ENCODE measurements at regions not wholly inside any gene's neighbourhood (a gene's known extent, or its start where the extent isn't known, plus 50 kb on each side); places are given as distances from the start of the nearest gene placed in this dataset.

GRCh38 chr2:116098049-116098448, 1655.6 kb downstream of the DPP10 start:
- no peaks in the 10 kb centered on the region for H3K27me3 ChIP-seq
- no peaks in the 10 kb centered on the region for H3K4me1 ChIP-seq
- H3K36me3 ChIP-seq = no peaks in the 10 kb centered on the region
- H3K27ac ChIP-seq = no peak overlapping the region
- intact Hi-C loops (cut with DNase I; ENCODE audit: low total_unique reads) = no loop called here
- no peak for TF ChIP-seq POLR2AphosphoS5 (IDR thresholded peaks at IDR 0.05)
- no peak for TF ChIP-seq CTCF (IDR thresholded peaks at IDR 0.05)
- no peak for TF ChIP-seq POLR2A (IDR thresholded peaks at IDR 0.05)
- no peaks in the 10 kb centered on the region for H3K9me3 ChIP-seq
- DNase-seq (ENCODE audit: low spot score in 2 of 2) = no peak
- no peak overlapping the region for H3K4me3 ChIP-seq

- no peaks in the 10 kb centered on the region for H3K4me1 ChIP-seq
- H3K27ac ChIP-seq = no peak overlapping the region
- TF ChIP-seq POLR2AphosphoS5 (IDR thresholded peaks at IDR 0.05) (no peak), CTCF (IDR thresholded peaks at IDR 0.05) (no peak), POLR2A (IDR thresholded peaks at IDR 0.05) (no peak)
- no peaks in the 10 kb centered on the region for H3K36me3 ChIP-seq
- H3K9me3 ChIP-seq = no peaks in the 10 kb centered on the region
- intact Hi-C loops (cut with DNase I; ENCODE audit: low total_unique reads) = no loop called here
- no peak for DNase-seq (ENCODE audit: low spot score in 2 of 2)
- H3K4me3 ChIP-seq = no peak overlapping the region
- H3K27me3 ChIP-seq = no peaks in the 10 kb centered on the region
Measured at GRCh38 chr2:116109471-116109870, 1667.0 kb downstream of the DPP10 start.

- Histone ChIP-seq H3K27me3 (no peaks in the 10 kb centered on the region), H3K4me1 (no peaks in the 10 kb centered on the region), H3K36me3 (no peaks in the 10 kb centered on the region), H3K4me3 (no peak overlapping the region), H3K27ac (no peak overlapping the region), H3K9me3 (no peaks in the 10 kb centered on the region)
- DNase-seq (ENCODE audit: low spot score in 2 of 2) = no peak
- intact Hi-C loops (cut with DNase I; ENCODE audit: low total_unique reads) = no loop called here
- TF ChIP-seq POLR2AphosphoS5 (IDR thresholded peaks at IDR 0.05) (no peak), POLR2A (IDR thresholded peaks at IDR 0.05) (no peak), CTCF (IDR thresholded peaks at IDR 0.05) (no peak)
Measured at GRCh38 chr2:116117845-116118244, 1675.4 kb downstream of the DPP10 start.

- Histone ChIP-seq H3K4me1 (no peaks in the 10 kb centered on the region), H3K4me3 (no peak overlapping the region), H3K9me3 (no peaks in the 10 kb centered on the region), H3K36me3 (no peaks in the 10 kb centered on the region), H3K27me3 (no peaks in the 10 kb centered on the region), H3K27ac (no peak overlapping the region)
- DNase-seq (ENCODE audit: low spot score in 2 of 2) = no peak
- TF ChIP-seq POLR2AphosphoS5 (IDR thresholded peaks at IDR 0.05) = no peak
- TF ChIP-seq POLR2A (IDR thresholded peaks at IDR 0.05) = no peak
- TF ChIP-seq CTCF (IDR thresholded peaks at IDR 0.05) = no peak
- intact Hi-C loops (cut with DNase I; ENCODE audit: low total_unique reads) = no loop called here
Measured at GRCh38 chr2:116132833-116133232, 1681.7 kb upstream of the DDX18 start.

- intact Hi-C loops (cut with DNase I; ENCODE audit: low total_unique reads) = no loop called here
- H3K36me3 ChIP-seq = no peaks in the 10 kb centered on the region
- no peak for DNase-seq (ENCODE audit: low spot score in 2 of 2)
Measured at GRCh38 chr2:116133381-116133942, 1681.0 kb upstream of the DDX18 start.

More at GRCh38 chr2:116133381-116133942, 1681.0 kb upstream of the DDX18 start:
- no peaks in the 10 kb centered on the region for H3K27me3 ChIP-seq
- TF ChIP-seq POLR2A (IDR thresholded peaks at IDR 0.05) (no peak), POLR2AphosphoS5 (IDR thresholded peaks at IDR 0.05) (no peak), CTCF (IDR thresholded peaks at IDR 0.05) (no peak)
- no peaks in the 10 kb centered on the region for H3K9me3 ChIP-seq
- H3K4me1 ChIP-seq = no peaks in the 10 kb centered on the region
- no peak overlapping the region for H3K27ac ChIP-seq
- H3K4me3 ChIP-seq = no peak overlapping the region

Measured in breast epithelium (tissue), 4 donors.